Endothelial cell (in vitro differentiated cells): ENCODE measurements at regions not wholly inside any gene's neighbourhood (a gene's known extent, or its start where the extent isn't known, plus 50 kb on each side); places are given as distances from the start of the nearest gene placed in this dataset.
"Not testable (repeated sequence)": the region's sequence is repeated elsewhere in the genome, so short reads cannot be mapped to it uniquely, and the experiment has no call there.

ENCODE experiments used
- DNase-seq: peaks from one replicate; pipeline ENCODE4 v3.0.0; 2021; ENCODE audit warnings: low spot score
- H3K27ac Mint-ChIP-seq: one replicate; pipeline ENCODE4 v1.8.0; 2021; ENCODE audit warnings: mixed read lengths, inconsistent platforms; ENCODE audit not compliant: unreplicated experiment
- H3K27me3 Mint-ChIP-seq: one replicate; pipeline ENCODE4 v1.8.0; 2021; ENCODE audit warnings: mild to moderate bottlenecking, moderate library complexity, mixed read lengths, inconsistent platforms; ENCODE audit not compliant: unreplicated experiment
- H3K36me3 Mint-ChIP-seq: one replicate; pipeline ENCODE4 v1.8.0; 2021; ENCODE audit warnings: mild to moderate bottlenecking, low read depth, mixed read lengths, inconsistent platforms; ENCODE audit not compliant: unreplicated experiment
- H3K4me1 Mint-ChIP-seq: one replicate; pipeline ENCODE4 v1.8.0; 2021; ENCODE audit warnings: mild to moderate bottlenecking, mixed read lengths, inconsistent platforms; ENCODE audit not compliant: unreplicated experiment
- H3K4me3 Mint-ChIP-seq: one replicate; pipeline ENCODE4 v1.8.0; 2021; ENCODE audit warnings: mild to moderate bottlenecking, mixed read lengths, inconsistent platforms; ENCODE audit not compliant: unreplicated experiment
- H3K9me3 Mint-ChIP-seq: one replicate; pipeline ENCODE4 v1.8.0; 2021; ENCODE audit warnings: mixed read lengths, inconsistent platforms; ENCODE audit not compliant: unreplicated experiment
- CTCF ChIP-seq: fragments of 200-600 bp; sonication (generic); IDR thresholded peaks from one replicate; pipeline ENCODE4 v1.5.0; 2021; ENCODE audit warnings: antibody characterized with exemption; ENCODE audit not compliant: unreplicated experiment

GRCh38 chr1:116290085-116290705 is 82.8 kb upstream of the ATP1A1 start:
- no peak overlapping the region for H3K27ac Mint-ChIP-seq
- H3K9me3 Mint-ChIP-seq, result no peaks in the 10 kb centered on the region
- DNase-seq, result no peak
- no peaks in the 10 kb centered on the region for H3K4me1 Mint-ChIP-seq
- no peak for TF ChIP-seq CTCF
- H3K36me3 Mint-ChIP-seq, result peaks cover 4% of the 10 kb centered on the region
- no peaks in the 10 kb centered on the region for H3K27me3 Mint-ChIP-seq
- H3K4me3 Mint-ChIP-seq, result no peak overlapping the region

GRCh38 chr1:116291024-116291423 is 82.0 kb upstream of the ATP1A1 start:
- no peaks in the 10 kb centered on the region for H3K27me3 Mint-ChIP-seq
- H3K4me3 Mint-ChIP-seq, result no peak overlapping the region
- H3K4me1 Mint-ChIP-seq, result no peaks in the 10 kb centered on the region
- peaks cover 4% of the 10 kb centered on the region for H3K36me3 Mint-ChIP-seq
- no peak overlapping the region for H3K27ac Mint-ChIP-seq
- no peak for DNase-seq
- H3K9me3 Mint-ChIP-seq, result no peaks in the 10 kb centered on the region
- no peak for TF ChIP-seq CTCF

- H3K27me3 Mint-ChIP-seq, result no peaks in the 10 kb centered on the region
- no peak overlapping the region for H3K27ac Mint-ChIP-seq
- H3K4me1 Mint-ChIP-seq, result no peaks in the 10 kb centered on the region
- no peak for DNase-seq
- no peak for TF ChIP-seq CTCF
- no peak overlapping the region for H3K4me3 Mint-ChIP-seq
- peaks cover 4% of the 10 kb centered on the region for H3K36me3 Mint-ChIP-seq
- no peaks in the 10 kb centered on the region for H3K9me3 Mint-ChIP-seq
These were observed 79.9 kb upstream of the ATP1A1 start for GRCh38 chr1:116292929-116293725.

GRCh38 chr1:116297495-116298212 is 75.4 kb upstream of the ATP1A1 start:
- no peaks in the 10 kb centered on the region for H3K36me3 Mint-ChIP-seq
- no peak overlapping the region for H3K27ac Mint-ChIP-seq
- H3K27me3 Mint-ChIP-seq, result no peaks in the 10 kb centered on the region
- no peak for DNase-seq
- TF ChIP-seq CTCF, result no peak
- H3K4me3 Mint-ChIP-seq, result no peak overlapping the region
- H3K4me1 Mint-ChIP-seq, result no peaks in the 10 kb centered on the region
- no peaks in the 10 kb centered on the region for H3K9me3 Mint-ChIP-seq

- H3K4me3 Mint-ChIP-seq, H3K27me3 Mint-ChIP-seq, H3K4me1 Mint-ChIP-seq, H3K27ac Mint-ChIP-seq, DNase-seq, H3K36me3 Mint-ChIP-seq, H3K9me3 Mint-ChIP-seq: not testable (repeated sequence)
These were observed 74.8 kb upstream of the ATP1A1 start for GRCh38 chr1:116298213-116298579.
